Dendritic cell treated with granulocyte-macrophage colony-stimulating factor and Interleukin-4, amounts not matched to agents 40 ng/mL and 50 ng/mL, for 4 days (primary cell): ENCODE measurements at regions not wholly inside any gene's neighbourhood (a gene's known extent, or its start where the extent isn't known, plus 50 kb on each side); places are given as distances from the start of the nearest gene placed in this dataset.
"Not testable (repeated sequence)": the region's sequence is repeated elsewhere in the genome, so short reads cannot be mapped to it uniquely, and the experiment has no call there.

ENCODE experiments used
- H3K27ac Mint-ChIP-seq: one replicate; pipeline ENCODE4 v1.8.0; 2022; ENCODE audit warnings: mild to moderate bottlenecking, mixed read lengths
- H3K27me3 Mint-ChIP-seq: one replicate; pipeline ENCODE4 v1.8.0; 2022; ENCODE audit warnings: mild to moderate bottlenecking, mixed read lengths
- H3K36me3 Mint-ChIP-seq: one replicate; pipeline ENCODE4 v1.8.0; 2022; ENCODE audit warnings: low read depth, mixed read lengths
- H3K4me1 Mint-ChIP-seq: one replicate; pipeline ENCODE4 v1.8.0; 2022; ENCODE audit warnings: low read depth, mixed read lengths
- H3K4me3 Mint-ChIP-seq: one replicate; pipeline ENCODE4 v1.8.0; 2022; ENCODE audit warnings: mild to moderate bottlenecking, moderate library complexity, mixed read lengths
- H3K9me3 Mint-ChIP-seq: one replicate; pipeline ENCODE4 v1.8.0; 2022; ENCODE audit warnings: mixed read lengths
- intact Hi-C: fragments of 100-400 bp; cut with micrococcal nuclease; formaldehyde crosslinking; loops from one replicate; pipeline ENCODE4 v1.15.0; 2022

GRCh38 chr3:176839466-176839865 is 357.8 kb downstream of the TBL1XR1 start:
- H3K9me3 Mint-ChIP-seq, result no peaks in the 10 kb centered on the region

DNA sequence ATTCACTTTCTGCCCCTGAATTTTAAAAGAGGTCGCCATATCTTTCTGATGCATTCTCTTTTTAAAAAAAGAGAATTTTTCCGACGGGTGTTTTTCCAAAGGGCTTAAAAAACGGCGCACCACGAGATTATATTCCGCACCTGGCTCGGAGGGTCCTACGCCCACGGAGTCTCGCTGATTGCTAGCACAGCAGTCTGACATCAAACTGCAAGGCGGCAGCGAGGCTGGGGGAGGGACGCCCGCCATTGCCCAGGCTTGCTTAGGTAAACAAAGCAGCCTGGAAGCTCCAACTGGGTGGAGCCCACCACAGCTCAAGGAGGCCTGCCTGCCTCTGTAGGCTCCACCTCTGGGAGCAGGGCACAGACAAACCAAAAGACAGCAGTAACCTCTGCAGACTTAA is 370.0 kb downstream of the TBL1XR1 start:
- intact Hi-C loops, H3K4me1 Mint-ChIP-seq, H3K36me3 Mint-ChIP-seq, H3K27ac Mint-ChIP-seq, H3K4me3 Mint-ChIP-seq, H3K27me3 Mint-ChIP-seq: not testable (repeated sequence)
- H3K9me3 Mint-ChIP-seq, result peaks cover 44% of the 10 kb centered on the region

More at GRCh38 chr3:176839466-176839865, 357.8 kb downstream of the TBL1XR1 start:
- H3K27ac Mint-ChIP-seq, result no peak overlapping the region
- H3K27me3 Mint-ChIP-seq, result no peaks in the 10 kb centered on the region
- intact Hi-C loops, result no loop called here
- H3K36me3 Mint-ChIP-seq, result no peaks in the 10 kb centered on the region
- H3K4me3 Mint-ChIP-seq, result no peak overlapping the region
- H3K4me1 Mint-ChIP-seq, result no peaks in the 10 kb centered on the region

DNA sequence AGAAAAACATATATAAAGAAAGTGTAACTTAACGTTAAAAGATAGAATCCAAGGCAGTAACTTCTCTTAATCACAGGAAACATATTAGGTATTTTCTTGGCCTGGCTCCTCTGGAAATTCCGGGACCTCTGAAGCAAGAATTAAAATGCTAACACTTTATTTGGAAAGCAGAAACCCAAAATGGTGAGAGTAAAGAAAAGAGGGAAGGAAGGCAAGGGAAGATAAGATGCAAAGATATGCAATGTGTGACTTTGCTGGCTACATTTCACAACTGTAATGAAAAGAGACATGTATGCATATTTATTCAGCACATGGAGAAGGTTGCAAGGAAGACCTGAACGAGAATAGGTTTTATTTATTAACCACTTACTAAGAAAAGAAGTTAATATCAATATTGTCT is 372.5 kb downstream of the TBL1XR1 start:
- Mint-ChIP-seq H3K27me3 (no peaks in the 10 kb centered on the region), H3K4me3 (no peak overlapping the region), H3K36me3 (no peaks in the 10 kb centered on the region), H3K9me3 (peaks cover 38% of the 10 kb centered on the region), H3K4me1 (no peaks in the 10 kb centered on the region), H3K27ac (no peak overlapping the region)
- intact Hi-C loops, result no loop called here

DNA sequence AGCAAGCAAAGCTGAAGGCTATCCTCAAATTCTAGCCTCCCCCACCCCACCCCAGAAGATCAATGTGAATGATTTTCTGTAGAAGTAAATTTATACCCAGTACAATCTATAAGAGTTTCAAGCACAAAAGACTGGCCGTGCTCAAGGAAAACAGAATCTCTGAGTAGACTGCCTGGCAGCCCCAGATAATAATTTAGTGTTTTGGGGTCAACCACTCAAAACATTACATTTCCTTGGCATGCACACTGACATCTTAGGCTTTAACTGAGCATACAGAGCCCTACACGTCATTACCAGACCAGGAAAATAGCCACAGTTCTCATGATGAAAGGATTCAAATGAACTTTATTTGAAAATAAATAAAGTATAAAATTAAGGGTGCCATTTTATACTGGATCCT is 376.5 kb downstream of the TBL1XR1 start:
- peaks cover 18% of the 10 kb centered on the region for H3K9me3 Mint-ChIP-seq
- no peaks in the 10 kb centered on the region for H3K27me3 Mint-ChIP-seq
- H3K4me1 Mint-ChIP-seq, result no peaks in the 10 kb centered on the region
- no peak overlapping the region for H3K27ac Mint-ChIP-seq
- H3K36me3 Mint-ChIP-seq, result no peaks in the 10 kb centered on the region
- intact Hi-C loops, result no loop called here
- no peak overlapping the region for H3K4me3 Mint-ChIP-seq

DNA sequence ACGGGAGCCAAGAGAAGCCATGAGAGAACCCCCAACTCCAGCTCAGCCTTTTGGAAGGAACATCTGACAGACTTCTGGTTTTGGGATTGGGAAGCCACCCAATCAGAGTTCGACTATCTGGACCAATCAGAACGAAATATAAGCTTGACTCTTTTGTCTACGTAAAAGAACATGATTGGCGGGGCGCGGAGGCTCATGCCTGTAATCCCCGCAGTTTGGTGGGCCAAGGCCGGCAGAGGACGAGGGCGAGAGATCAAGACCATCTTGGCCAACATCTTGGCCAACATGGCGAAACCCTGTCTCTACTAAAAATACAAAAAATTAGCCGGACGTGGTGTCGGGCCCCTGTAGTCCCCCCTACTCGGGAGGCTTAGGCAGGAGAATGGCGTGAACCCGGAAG is 380.3 kb downstream of the TBL1XR1 start:
- H3K9me3 Mint-ChIP-seq, result no peaks in the 10 kb centered on the region
- H3K4me3 Mint-ChIP-seq, result no peak overlapping the region
- intact Hi-C loops, result no loop called here
- H3K36me3 Mint-ChIP-seq, result no peaks in the 10 kb centered on the region
- H3K27me3 Mint-ChIP-seq, result no peaks in the 10 kb centered on the region
- H3K4me1 Mint-ChIP-seq, result no peaks in the 10 kb centered on the region
- no peak overlapping the region for H3K27ac Mint-ChIP-seq

DNA sequence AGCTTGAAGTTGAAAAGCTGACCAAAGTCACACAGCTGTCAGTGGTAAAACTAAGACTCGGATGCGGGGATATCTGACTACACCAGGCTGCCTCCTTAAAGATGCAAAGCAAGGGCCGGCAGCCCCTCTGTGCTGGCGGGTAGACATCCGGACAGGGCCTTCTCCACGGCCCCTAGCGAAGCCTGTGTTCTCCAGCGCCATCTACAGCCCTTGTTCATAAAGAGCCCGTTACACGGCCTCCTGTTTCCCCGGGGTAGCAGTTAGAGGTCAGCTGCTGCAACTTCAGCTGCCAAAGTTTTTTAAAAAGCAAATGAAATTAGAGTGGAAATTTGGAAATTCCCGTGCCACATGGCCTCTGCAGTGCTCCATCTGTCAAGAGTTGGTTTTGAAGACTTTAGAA is 383.0 kb downstream of the TBL1XR1 start:
- Mint-ChIP-seq H3K4me3 (no peak overlapping the region), H3K9me3 (no peaks in the 10 kb centered on the region), H3K36me3 (no peaks in the 10 kb centered on the region), H3K27me3 (no peaks in the 10 kb centered on the region), H3K4me1 (no peaks in the 10 kb centered on the region), H3K27ac (no peak overlapping the region)
- intact Hi-C loops, result no loop called here

GRCh38 chr3:176807938-176808337 is 389.3 kb downstream of the TBL1XR1 start:
- no peaks in the 10 kb centered on the region for H3K9me3 Mint-ChIP-seq
- H3K4me1 Mint-ChIP-seq, result no peaks in the 10 kb centered on the region
- H3K36me3 Mint-ChIP-seq, result no peaks in the 10 kb centered on the region
- no peak overlapping the region for H3K27ac Mint-ChIP-seq
- intact Hi-C loops, result no loop called here
- no peak overlapping the region for H3K4me3 Mint-ChIP-seq
- no peaks in the 10 kb centered on the region for H3K27me3 Mint-ChIP-seq

DNA sequence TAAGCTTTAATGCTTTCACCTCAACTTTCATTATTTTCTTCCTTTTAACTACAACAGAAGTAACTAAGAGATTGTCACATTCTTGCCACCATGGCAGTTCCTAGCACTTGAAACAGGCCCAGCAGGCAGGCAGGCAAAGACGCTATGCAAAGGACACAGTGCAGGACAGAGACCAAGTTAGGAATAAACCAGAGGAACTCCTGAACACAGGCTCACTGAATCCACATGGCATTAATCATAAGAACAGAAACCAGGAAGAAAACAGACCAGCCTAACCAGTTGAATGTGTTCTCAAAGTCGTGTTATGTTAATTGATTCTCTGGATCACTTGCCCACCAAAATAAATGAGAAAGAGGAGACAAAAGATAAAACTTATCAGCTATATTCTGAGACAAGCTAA is 397.6 kb downstream of the TBL1XR1 start:
- H3K36me3 Mint-ChIP-seq, result no peaks in the 10 kb centered on the region
- no peak overlapping the region for H3K27ac Mint-ChIP-seq
- no peak overlapping the region for H3K4me3 Mint-ChIP-seq
- intact Hi-C loops, result no loop called here
- no peaks in the 10 kb centered on the region for H3K27me3 Mint-ChIP-seq
- H3K4me1 Mint-ChIP-seq, result no peaks in the 10 kb centered on the region
- no peaks in the 10 kb centered on the region for H3K9me3 Mint-ChIP-seq

- H3K4me3 Mint-ChIP-seq, result no peak overlapping the region
Measured at GRCh38 chr3:176798680-176799079, 398.6 kb downstream of the TBL1XR1 start.

DNA sequence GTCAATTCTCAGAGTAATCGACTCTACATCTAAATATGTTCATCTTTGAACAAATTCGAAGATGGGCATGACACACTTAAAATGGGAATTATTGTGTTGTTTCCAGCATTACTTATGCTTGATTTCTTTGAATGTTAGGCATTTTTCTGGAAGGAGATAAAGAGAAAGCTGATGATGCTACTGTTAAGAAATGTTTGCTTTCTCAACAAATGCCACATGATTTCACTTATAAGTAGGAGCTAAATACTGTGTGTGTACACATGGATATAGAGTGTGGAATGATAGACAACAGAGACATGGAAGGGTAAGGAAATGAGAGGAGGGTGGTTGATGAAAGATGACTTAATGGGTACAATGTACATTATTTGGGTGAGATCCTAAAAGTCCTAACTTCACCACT is 400.9 kb downstream of the TBL1XR1 start:
- Mint-ChIP-seq H3K27ac (no peak overlapping the region), H3K36me3 (no peaks in the 10 kb centered on the region), H3K4me3 (no peak overlapping the region), H3K4me1 (no peaks in the 10 kb centered on the region), H3K27me3 (no peaks in the 10 kb centered on the region), H3K9me3 (no peaks in the 10 kb centered on the region)
- intact Hi-C loops, result no loop called here

More at GRCh38 chr3:176798680-176799079, 398.6 kb downstream of the TBL1XR1 start:
- H3K27me3 Mint-ChIP-seq, result no peaks in the 10 kb centered on the region
- intact Hi-C loops, result no loop called here
- H3K27ac Mint-ChIP-seq, result no peak overlapping the region
- H3K4me1 Mint-ChIP-seq, result no peaks in the 10 kb centered on the region
- no peaks in the 10 kb centered on the region for H3K36me3 Mint-ChIP-seq
- H3K9me3 Mint-ChIP-seq, result no peaks in the 10 kb centered on the region

GRCh38 chr3:176795891-176796290 is 401.4 kb downstream of the TBL1XR1 start:
- Mint-ChIP-seq H3K36me3 (no peaks in the 10 kb centered on the region), H3K9me3 (no peaks in the 10 kb centered on the region), H3K27ac (no peak overlapping the region), H3K4me1 (no peaks in the 10 kb centered on the region), H3K27me3 (no peaks in the 10 kb centered on the region), H3K4me3 (no peak overlapping the region)
- intact Hi-C loops, result no loop called here

- H3K27ac Mint-ChIP-seq, result no peak overlapping the region
- no peaks in the 10 kb centered on the region for H3K27me3 Mint-ChIP-seq
- H3K36me3 Mint-ChIP-seq, result no peaks in the 10 kb centered on the region
- no peak overlapping the region for H3K4me3 Mint-ChIP-seq
- no peaks in the 10 kb centered on the region for H3K4me1 Mint-ChIP-seq
- H3K9me3 Mint-ChIP-seq, result no peaks in the 10 kb centered on the region
- intact Hi-C loops, result no loop called here
Measured at GRCh38 chr3:176794406-176794805, 402.9 kb downstream of the TBL1XR1 start.

DNA sequence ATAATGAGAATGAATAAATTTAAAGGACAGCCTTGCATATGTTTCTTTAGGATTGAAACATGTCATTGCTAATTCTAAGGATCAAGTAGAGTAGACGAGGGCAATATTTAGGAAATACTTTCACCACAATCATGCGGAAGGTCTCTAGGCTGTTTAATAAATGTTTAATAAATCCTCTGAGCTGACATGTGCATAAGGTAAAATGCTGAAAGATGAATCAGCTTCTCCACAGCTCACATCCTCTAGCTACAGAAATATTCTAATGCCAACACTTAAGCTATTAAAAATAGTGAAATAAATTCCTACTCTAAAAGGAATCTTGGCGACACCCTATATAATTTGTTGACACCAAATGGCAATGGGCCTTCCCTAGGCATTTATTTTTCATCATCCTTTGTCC is 407.3 kb downstream of the TBL1XR1 start:
- Mint-ChIP-seq H3K36me3 (no peaks in the 10 kb centered on the region), H3K27me3 (no peaks in the 10 kb centered on the region), H3K9me3 (no peaks in the 10 kb centered on the region), H3K4me3 (no peak overlapping the region), H3K27ac (no peak overlapping the region), H3K4me1 (no peaks in the 10 kb centered on the region)
- intact Hi-C loops, result no loop called here

GRCh38 chr3:176789281-176789705 is 408.0 kb downstream of the TBL1XR1 start:
- no peaks in the 10 kb centered on the region for H3K27me3 Mint-ChIP-seq
- intact Hi-C loops, result no loop called here
- H3K36me3 Mint-ChIP-seq, result no peaks in the 10 kb centered on the region
- no peaks in the 10 kb centered on the region for H3K9me3 Mint-ChIP-seq
- H3K4me1 Mint-ChIP-seq, result no peaks in the 10 kb centered on the region
- H3K27ac Mint-ChIP-seq, result no peak overlapping the region
- no peak overlapping the region for H3K4me3 Mint-ChIP-seq

DNA sequence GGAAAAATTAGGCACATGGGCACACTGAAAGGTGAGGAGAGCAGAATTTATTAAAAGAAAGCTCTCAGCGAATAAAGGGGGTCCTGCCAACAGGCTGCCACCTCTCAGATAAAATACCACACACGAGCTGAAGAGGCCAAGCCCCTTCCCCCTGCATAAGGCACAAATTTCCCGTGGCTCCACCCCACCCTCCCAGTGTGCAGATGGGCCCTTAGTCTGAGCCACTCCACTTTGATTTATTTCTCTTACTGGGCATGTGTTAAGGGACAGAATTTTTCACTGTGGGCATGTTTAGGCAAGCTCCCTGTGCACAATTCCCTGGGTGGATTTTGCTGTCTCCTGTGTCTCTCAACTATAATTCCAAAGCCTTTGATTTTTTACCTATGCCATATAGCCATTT is 409.8 kb downstream of the TBL1XR1 start:
- intact Hi-C loops, result no loop called here
- H3K4me3 Mint-ChIP-seq, result no peak overlapping the region
- no peaks in the 10 kb centered on the region for H3K27me3 Mint-ChIP-seq
- H3K27ac Mint-ChIP-seq, result no peak overlapping the region
- no peaks in the 10 kb centered on the region for H3K36me3 Mint-ChIP-seq
- H3K4me1 Mint-ChIP-seq, result no peaks in the 10 kb centered on the region
- H3K9me3 Mint-ChIP-seq, result no peaks in the 10 kb centered on the region
